ENCODE measurements at regions not wholly inside any gene's neighbourhood (a gene's known extent, or its start where the extent isn't known, plus 50 kb on each side); places are given as distances from the start of the nearest gene placed in this dataset.
A peak's percentile ranks its signal among the peaks of the same experiment; 100 is the strongest.

DNA sequence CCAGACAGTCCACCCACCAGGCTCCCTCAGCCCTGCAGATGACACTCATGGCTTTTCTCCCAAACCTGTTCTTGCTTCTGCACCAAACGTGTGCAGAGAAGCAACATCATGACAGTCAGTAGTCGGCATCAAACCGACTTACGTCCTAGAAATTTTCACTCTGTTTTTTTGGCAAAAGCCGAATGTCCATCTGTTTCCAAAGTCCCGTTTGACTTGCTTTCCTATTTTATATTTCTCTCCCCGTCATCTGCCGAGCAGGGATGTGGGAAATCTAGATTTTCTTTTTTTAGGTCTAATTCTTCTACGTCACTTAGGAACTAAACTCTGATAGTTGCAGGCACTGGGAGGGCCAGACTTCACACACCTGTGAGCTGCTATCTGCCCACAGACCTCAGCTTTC lies 104.9 kb downstream of the RMI2 start:
- Mint-ChIP-seq H3K36me3 (peaks cover 0 to 24% (median 7%) of the 10 kb centered on the region in 5 donors), H3K27ac (peak overlapping the region in 2 of 9 donors; percentile 17 to 32), H3K27me3 (peaks cover 0 to 7% (median 0%) of the 10 kb centered on the region in 5 donors), H3K4me1 (peaks cover 0 to 2% (median 0%) of the 10 kb centered on the region in 7 donors), H3K4me3 (no peak overlapping the region), H3K9me3 (peaks cover 0 to 6% (median 2%) of the 10 kb centered on the region in 11 donors)
- ChIA-PET POLR2A (no interaction called here), CTCF (no interaction called here)
- Histone ChIP-seq H3K9me3 (ENCODE audit: control insufficient read depth in 2 of 3, low read length in 3 of 3) (no peaks in the 10 kb centered on the region), H3K27me3 (ENCODE audit: control insufficient read depth in 2 of 2, insufficient read depth in 2 of 2, low read length in 2 of 2) (no peaks in the 10 kb centered on the region), H3K36me3 (ENCODE audit: control insufficient read depth in 2 of 3, insufficient read depth in 3 of 3, low read length in 3 of 3) (no peaks in the 10 kb centered on the region), H3K4me3 (ENCODE audit: low read length) (no peak overlapping the region), H3K27ac (ENCODE audit: low read depth, low read length) (no peak overlapping the region), H3K4me1 (ENCODE audit: control insufficient read depth in 2 of 2, insufficient read depth in 2 of 2, low read length in 2 of 2) (no peaks in the 10 kb centered on the region)
- DNase-seq (no peak), ATAC-seq (no peak)
- intact Hi-C loops (cut with micrococcal nuclease) = no loop called here

DNA sequence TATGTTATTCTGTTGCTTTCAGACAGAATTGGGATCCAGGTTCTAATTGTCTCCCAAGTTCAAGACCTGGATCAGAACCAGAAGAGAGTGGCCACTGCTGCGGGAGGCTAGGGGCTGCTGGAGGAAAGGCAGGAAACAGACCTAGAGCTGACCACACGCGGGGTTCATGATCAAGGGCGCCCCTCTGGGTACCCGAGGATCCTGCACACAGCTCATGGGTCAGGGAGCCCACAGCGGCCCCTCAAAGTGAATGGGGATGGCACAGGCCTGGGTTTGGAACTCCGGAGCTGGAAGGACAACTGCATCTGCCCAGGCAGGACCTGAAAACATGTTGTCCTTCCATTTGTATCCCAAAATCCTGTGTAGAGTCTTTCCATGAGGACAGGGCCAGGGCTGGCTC lies 107.0 kb downstream of the RMI2 start:
- Mint-ChIP-seq H3K4me3 (no peak overlapping the region), H3K36me3 (peaks cover 0 to 24% (median 7%) of the 10 kb centered on the region in 5 donors), H3K4me1 (peaks cover 0 to 2% (median 0%) of the 10 kb centered on the region in 7 donors), H3K27ac (no peak overlapping the region), H3K27me3 (peaks cover 0 to 7% (median 0%) of the 10 kb centered on the region in 5 donors), H3K9me3 (peaks cover 0 to 6% (median 2%) of the 10 kb centered on the region in 11 donors)
- Histone ChIP-seq H3K4me3 (ENCODE audit: low read length) (no peak overlapping the region), H3K27me3 (ENCODE audit: control insufficient read depth in 2 of 2, insufficient read depth in 2 of 2, low read length in 2 of 2) (no peaks in the 10 kb centered on the region), H3K9me3 (ENCODE audit: control insufficient read depth in 2 of 3, low read length in 3 of 3) (no peaks in the 10 kb centered on the region), H3K27ac (ENCODE audit: low read depth, low read length) (no peak overlapping the region), H3K36me3 (ENCODE audit: control insufficient read depth in 2 of 3, insufficient read depth in 3 of 3, low read length in 3 of 3) (no peaks in the 10 kb centered on the region), H3K4me1 (ENCODE audit: control insufficient read depth in 2 of 2, insufficient read depth in 2 of 2, low read length in 2 of 2) (no peaks in the 10 kb centered on the region)
- DNase-seq (no peak), ATAC-seq (no peak)
- intact Hi-C loops (cut with micrococcal nuclease) = no loop called here
- CTCF ChIA-PET = no interaction called here
- POLR2A ChIA-PET = no interaction called here

DNA sequence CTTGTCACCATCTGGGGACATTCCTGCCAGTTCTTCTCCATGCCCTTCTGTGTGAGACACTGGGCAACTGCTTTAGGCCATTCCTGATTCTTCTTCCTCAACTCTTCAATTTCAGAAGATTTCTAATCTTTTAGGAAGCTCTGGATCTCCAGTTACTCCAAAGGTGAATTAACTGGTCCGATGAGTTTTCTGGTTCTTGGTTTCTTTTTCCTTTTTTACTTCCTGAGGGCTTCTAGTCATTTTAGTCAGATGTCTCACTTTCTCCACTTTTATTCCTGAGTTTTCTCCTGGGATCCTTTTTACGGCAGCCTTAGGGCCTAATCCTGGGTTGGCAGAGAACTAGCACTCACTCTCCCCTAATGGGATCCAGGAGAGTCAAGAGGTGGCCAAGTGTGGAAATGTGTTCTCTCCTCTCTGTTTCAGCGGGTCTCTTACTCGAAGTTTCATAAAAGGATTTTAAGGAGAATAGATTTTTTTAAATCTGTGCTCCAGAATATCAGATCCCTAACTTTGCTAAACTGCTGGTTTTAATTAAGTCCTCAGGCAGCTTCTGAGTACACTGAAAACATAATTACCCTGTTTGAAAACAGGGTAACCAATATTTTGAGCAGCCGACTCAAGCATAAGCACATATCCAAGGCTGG lies 107.6 kb downstream of the RMI2 start:
- H3K9me3 ChIP-seq (ENCODE audit: control insufficient read depth in 2 of 3, low read length in 3 of 3) = no peaks in the 10 kb centered on the region
- POLR2A ChIA-PET = no interaction called here
- no peak overlapping the region for H3K27ac Mint-ChIP-seq
- peaks cover 0 to 2% (median 0%) of the 10 kb centered on the region in 7 donors for H3K4me1 Mint-ChIP-seq
- no peak overlapping the region for H3K4me3 ChIP-seq (ENCODE audit: low read length)
- H3K36me3 ChIP-seq (ENCODE audit: control insufficient read depth in 2 of 3, insufficient read depth in 3 of 3, low read length in 3 of 3) = no peaks in the 10 kb centered on the region
- H3K4me3 Mint-ChIP-seq = no peak overlapping the region
- no peak overlapping the region for H3K27ac ChIP-seq (ENCODE audit: low read depth, low read length)
- no peaks in the 10 kb centered on the region for H3K4me1 ChIP-seq (ENCODE audit: control insufficient read depth in 2 of 2, insufficient read depth in 2 of 2, low read length in 2 of 2)
- H3K36me3 Mint-ChIP-seq = peaks cover 0 to 24% (median 7%) of the 10 kb centered on the region in 5 donors
- no peaks in the 10 kb centered on the region for H3K27me3 ChIP-seq (ENCODE audit: control insufficient read depth in 2 of 2, insufficient read depth in 2 of 2, low read length in 2 of 2)
- intact Hi-C loops (cut with micrococcal nuclease) = no loop called here
- CTCF ChIA-PET = no interaction called here
- peaks cover 0 to 6% (median 2%) of the 10 kb centered on the region in 11 donors for H3K9me3 Mint-ChIP-seq
- no peak for DNase-seq
- no peak for ATAC-seq
- peaks cover 0 to 7% (median 0%) of the 10 kb centered on the region in 5 donors for H3K27me3 Mint-ChIP-seq

DNA sequence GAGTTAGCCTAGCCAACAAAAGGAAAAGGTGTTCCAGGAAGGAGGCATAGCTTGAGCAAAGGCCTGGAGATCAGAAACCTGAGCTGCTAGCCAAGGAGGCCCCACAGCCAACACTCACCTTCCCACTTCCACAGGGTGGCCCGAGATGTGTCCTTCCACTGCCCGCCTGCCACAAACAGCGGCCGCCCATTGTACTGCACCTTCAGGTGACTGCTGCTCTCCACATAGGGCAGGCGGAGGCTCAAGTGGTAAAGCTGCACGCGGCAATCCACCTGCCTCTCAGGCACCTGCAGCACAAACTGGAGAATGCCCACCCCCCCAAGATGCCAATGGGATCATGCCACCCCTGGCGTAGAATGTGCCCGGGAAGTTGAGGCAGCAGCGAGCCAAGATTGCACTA lies 111.5 kb downstream of the RMI2 start:
- no peak overlapping the region for H3K27ac ChIP-seq (ENCODE audit: low read depth, low read length)
- DNase-seq = no peak
- no peak overlapping the region for H3K4me3 Mint-ChIP-seq
- peaks cover 0 to 16% (median 7%) of the 10 kb centered on the region in 5 donors for H3K36me3 Mint-ChIP-seq
- ATAC-seq = no peak
- peaks cover 0 to 6% (median 2%) of the 10 kb centered on the region in 11 donors for H3K9me3 Mint-ChIP-seq
- H3K9me3 ChIP-seq (ENCODE audit: control insufficient read depth in 2 of 3, low read length in 3 of 3) = no peaks in the 10 kb centered on the region
- H3K4me3 ChIP-seq (ENCODE audit: low read length) = no peak overlapping the region
- intact Hi-C loops (cut with micrococcal nuclease) = no loop called here
- H3K4me1 Mint-ChIP-seq = peaks cover 0 to 3% (median 0%) of the 10 kb centered on the region in 7 donors
- CTCF ChIA-PET = interaction anchor here (0.6 kb wide), 1 partner anchor 59 kb away, joined by 3 read pairs; no protein-coding TSS in a partner anchor
- no peaks in the 10 kb centered on the region for H3K27me3 ChIP-seq (ENCODE audit: control insufficient read depth in 2 of 2, insufficient read depth in 2 of 2, low read length in 2 of 2)
- no peaks in the 10 kb centered on the region for H3K36me3 ChIP-seq (ENCODE audit: control insufficient read depth in 2 of 3, insufficient read depth in 3 of 3, low read length in 3 of 3)
- H3K27ac Mint-ChIP-seq = peak overlapping the region in 1 of 9 donors; percentile 46
- H3K27me3 Mint-ChIP-seq = peaks cover 0 to 7% (median 0%) of the 10 kb centered on the region in 5 donors
- no peaks in the 10 kb centered on the region for H3K4me1 ChIP-seq (ENCODE audit: control insufficient read depth in 2 of 2, insufficient read depth in 2 of 2, low read length in 2 of 2)
- POLR2A ChIA-PET = no interaction called here

DNA sequence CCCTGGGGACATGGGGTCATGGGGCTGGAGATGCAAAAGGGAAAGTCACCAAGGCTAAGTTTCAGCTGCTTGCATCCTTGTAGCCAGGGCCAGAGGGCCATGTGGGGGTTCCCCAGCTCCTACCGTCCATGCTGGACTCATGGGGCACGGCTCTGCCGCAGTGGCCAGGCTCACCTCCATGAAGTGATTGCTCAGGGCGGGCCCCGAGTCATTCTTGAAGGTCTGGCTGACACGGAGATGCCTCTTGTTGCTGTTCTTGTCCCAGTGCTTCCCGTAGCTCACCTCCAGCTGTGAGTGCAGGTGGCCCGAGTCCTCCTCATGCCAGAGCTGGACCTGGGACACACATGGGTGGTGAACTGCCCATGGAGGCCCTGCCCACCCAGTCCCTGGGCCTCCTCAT lies 114.5 kb downstream of the RMI2 start:
- H3K4me1 Mint-ChIP-seq = peaks cover 0 to 3% (median 0%) of the 10 kb centered on the region in 7 donors
- no peaks in the 10 kb centered on the region for H3K9me3 ChIP-seq (ENCODE audit: control insufficient read depth in 2 of 3, low read length in 3 of 3)
- H3K27ac Mint-ChIP-seq = no peak overlapping the region
- ATAC-seq (no peak), DNase-seq (no peak)
- H3K9me3 Mint-ChIP-seq = peaks cover 0 to under 1% (median 0%) of the 10 kb centered on the region in 11 donors
- H3K27me3 Mint-ChIP-seq = no peaks in the 10 kb centered on the region
- intact Hi-C loops (cut with micrococcal nuclease) = no loop called here
- no peak overlapping the region for H3K4me3 ChIP-seq (ENCODE audit: low read length)
- no peaks in the 10 kb centered on the region for H3K4me1 ChIP-seq (ENCODE audit: control insufficient read depth in 2 of 2, insufficient read depth in 2 of 2, low read length in 2 of 2)
- CTCF ChIA-PET = interaction anchor here (0.6 to 1.1 kb wide), 2 partner anchors 64 to 317 kb away, joined by 3 read pairs; no protein-coding TSS in a partner anchor
- H3K36me3 ChIP-seq (ENCODE audit: control insufficient read depth in 2 of 3, insufficient read depth in 3 of 3, low read length in 3 of 3) = no peaks in the 10 kb centered on the region
- H3K36me3 Mint-ChIP-seq = peaks cover 0 to 4% (median under 1%) of the 10 kb centered on the region in 5 donors
- no peak overlapping the region for H3K27ac ChIP-seq (ENCODE audit: low read depth, low read length)
- no peak overlapping the region for H3K4me3 Mint-ChIP-seq
- POLR2A ChIA-PET = no interaction called here
- no peaks in the 10 kb centered on the region for H3K27me3 ChIP-seq (ENCODE audit: control insufficient read depth in 2 of 2, insufficient read depth in 2 of 2, low read length in 2 of 2)

DNA sequence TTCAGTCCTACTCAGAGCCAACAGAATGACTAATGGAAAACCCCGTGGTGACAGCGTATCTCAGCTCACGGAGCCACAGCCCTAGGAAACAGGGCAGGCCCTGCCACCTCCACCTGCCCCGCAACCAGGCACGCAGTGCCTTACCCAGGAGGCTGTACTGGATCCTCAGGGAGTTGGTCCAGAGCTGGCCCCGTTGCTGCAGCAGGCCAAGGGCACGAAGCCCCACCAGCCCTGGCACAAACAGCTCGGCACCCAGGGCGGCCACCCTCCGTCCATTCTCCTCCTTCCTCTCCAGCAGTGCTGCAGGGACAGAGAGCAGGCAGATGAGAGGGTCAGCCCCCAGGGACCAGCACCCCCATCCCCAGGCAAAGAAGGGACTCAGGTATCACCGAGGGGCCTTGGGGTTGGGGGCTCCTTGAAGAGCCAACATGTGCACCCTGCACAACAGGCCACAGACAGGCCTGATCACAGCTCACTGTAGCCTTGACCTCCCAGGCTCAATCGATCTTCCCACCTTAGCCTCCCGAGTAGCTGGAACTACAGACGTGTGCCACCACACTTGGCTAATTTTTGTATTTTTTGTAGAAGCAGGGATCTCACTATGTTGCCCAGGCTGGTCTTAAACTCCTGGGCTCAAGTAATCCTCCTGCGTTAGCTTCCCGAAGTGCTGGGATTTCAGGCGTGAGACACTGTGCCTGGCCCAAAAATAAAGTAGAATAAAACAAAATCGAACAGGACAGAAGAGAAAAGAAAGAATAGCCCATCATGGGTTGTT lies 115.7 kb downstream of the RMI2 start:
- Mint-ChIP-seq H3K9me3 (no peaks in the 10 kb centered on the region), H3K36me3 (no peaks in the 10 kb centered on the region), H3K4me1 (peaks cover 0 to 3% (median 0%) of the 10 kb centered on the region in 7 donors), H3K4me3 (no peak overlapping the region), H3K27ac (peak overlapping the region in 1 of 9 donors; percentile 11), H3K27me3 (no peaks in the 10 kb centered on the region)
- ChIA-PET POLR2A (no interaction called here), CTCF (no interaction called here)
- H3K36me3 ChIP-seq (ENCODE audit: control insufficient read depth in 2 of 3, insufficient read depth in 3 of 3, low read length in 3 of 3) = no peaks in the 10 kb centered on the region
- H3K4me3 ChIP-seq (ENCODE audit: low read length) = no peak overlapping the region
- H3K27me3 ChIP-seq (ENCODE audit: control insufficient read depth in 2 of 2, insufficient read depth in 2 of 2, low read length in 2 of 2) = no peaks in the 10 kb centered on the region
- H3K4me1 ChIP-seq (ENCODE audit: control insufficient read depth in 2 of 2, insufficient read depth in 2 of 2, low read length in 2 of 2) = no peaks in the 10 kb centered on the region
- no peaks in the 10 kb centered on the region for H3K9me3 ChIP-seq (ENCODE audit: control insufficient read depth in 2 of 3, low read length in 3 of 3)
- no peak overlapping the region for H3K27ac ChIP-seq (ENCODE audit: low read depth, low read length)
- ATAC-seq (no peak), DNase-seq (no peak)
- intact Hi-C loops (cut with micrococcal nuclease) = no loop called here
